IMR-90 (cell line): ENCODE measurements at regions not wholly inside any gene's neighbourhood (a gene's known extent, or its start where the extent isn't known, plus 50 kb on each side); places are given as distances from the start of the nearest gene placed in this dataset.
"Not testable (repeated sequence)": the region's sequence is repeated elsewhere in the genome, so short reads cannot be mapped to it uniquely, and the experiment has no call there.

Experiments used
- ATAC-seq: fragments of 200-7000 bp; cut with Tn5 transposase; 2 replicates; pipeline ENCODE4 v1.9.1; 2020; ENCODE audit warnings: low read depth, mild to moderate bottlenecking, moderate library complexity
- BruUV-seq: library from RNA; stranded (reverse); fragments of 400-500 nt; replicated peaks from 2 replicates; lab custom pipeline; 2021; lab: Mats Ljungman, UMichigan
- CTCF ChIA-PET: fragments of 300-600 bp; formaldehyde crosslinking; extraction: SDS; loops from one replicate; lab custom pipeline; 2021; ENCODE audit warnings: antibody characterized with exemption; lab: Yijun Ruan, JAX
- POLR2A ChIA-PET: fragments of 300-600 bp; sonication (Branson Sonifier 250); formaldehyde crosslinking; loops from one replicate; lab custom pipeline; 2022; ENCODE audit warnings: antibody characterized with exemption; ENCODE audit not compliant: unreplicated experiment; lab: Charles Lee
- DNase-seq: peaks from one replicate; pipeline ENCODE4 v3.0.0; 2013
- H2AFZ ChIP-seq: replicated peaks from 2 replicates; pipeline ENCODE3; 2013; ENCODE audit warnings: low read length, mild to moderate bottlenecking; ENCODE audit not compliant: poor library complexity
- H2AK5ac ChIP-seq: 2 replicates; pipeline ENCODE4 v1.6.1; 2013; ENCODE audit warnings: low read depth, low read length, inconsistent platforms
- H2AK9ac ChIP-seq: replicated peaks from 2 replicates; pipeline ENCODE3; 2013; ENCODE audit warnings: mild to moderate bottlenecking, low read depth, low read length, moderate library complexity; ENCODE audit not compliant: poor library complexity
- H2BK120ac ChIP-seq: 2 replicates; pipeline ENCODE4 v1.6.1; 2013; ENCODE audit warnings: low read depth, low read length, inconsistent platforms
- H2BK15ac ChIP-seq: 3 replicates; pipeline ENCODE4 v1.6.1; 2013; ENCODE audit warnings: low read depth, low read length, inconsistent platforms
- H2BK20ac ChIP-seq: 2 replicates; pipeline ENCODE4 v1.6.1; 2013; ENCODE audit warnings: low read depth, mild to moderate bottlenecking, inconsistent platforms, low read length, moderate library complexity
- H2BK5ac ChIP-seq: 2 replicates; pipeline ENCODE4 v1.6.1; 2013; ENCODE audit warnings: mild to moderate bottlenecking, low read depth, low read length, inconsistent platforms; ENCODE audit not compliant: poor library complexity, severe bottlenecking
- H3K14ac ChIP-seq: replicated peaks from 2 replicates; pipeline ENCODE4 v1.6.1; 2013; ENCODE audit warnings: low read depth, low read length, inconsistent platforms
- H3K18ac ChIP-seq: 2 replicates; pipeline ENCODE4 v1.6.1; 2013; ENCODE audit warnings: low read depth, low read length, control low read depth
- H3K23ac ChIP-seq: 2 replicates; pipeline ENCODE4 v1.6.1; 2013; ENCODE audit warnings: low read depth, low read length, inconsistent platforms
- H3K27ac ChIP-seq: 2 replicates; pipeline ENCODE4 v1.5.1; 2013; ENCODE audit warnings: mild to moderate bottlenecking, control low read depth, low read length; ENCODE audit not compliant: insufficient read depth
- H3K27me3 ChIP-seq: 2 replicates; pipeline ENCODE4 v1.6.1; 2013; ENCODE audit warnings: low read length; ENCODE audit not compliant: control insufficient read depth, insufficient read depth
- H3K36me3 ChIP-seq: 2 replicates; pipeline ENCODE4 v1.6.1; 2013; ENCODE audit warnings: low read length, mixed read lengths; ENCODE audit not compliant: control insufficient read depth, insufficient read depth
- H3K4ac ChIP-seq: 2 replicates; pipeline ENCODE4 v1.6.1; 2013; ENCODE audit warnings: low read depth, low read length, inconsistent platforms
- H3K4me1 ChIP-seq: 2 replicates; pipeline ENCODE4 v1.6.1; 2013; ENCODE audit warnings: low read length, mixed read lengths; ENCODE audit not compliant: control insufficient read depth, insufficient read depth
- H3K4me2 ChIP-seq: 2 replicates; pipeline ENCODE4 v1.6.1; 2013; ENCODE audit warnings: low read depth, mild to moderate bottlenecking, control low read depth, low read length, moderate library complexity
- H3K4me3 ChIP-seq: 2 replicates; pipeline ENCODE4 v1.5.1; 2013; ENCODE audit warnings: low read depth, mild to moderate bottlenecking, control low read depth, low read length, moderate library complexity; ENCODE audit not compliant: insufficient read depth
- H3K56ac ChIP-seq: 2 replicates; pipeline ENCODE4 v1.6.1; 2013; ENCODE audit warnings: low read length, inconsistent platforms; ENCODE audit not compliant: insufficient read depth; ENCODE audit errors: extremely low read depth
- H3K79me1 ChIP-seq, 2 experiments: 2 replicates each; pipeline ENCODE4 v1.6.1; 2013; ENCODE audit warnings: low read length in 2 of 2, inconsistent platforms in 1 of 2, low read depth in 1 of 2
- H3K9ac ChIP-seq: 2 replicates; pipeline ENCODE4 v1.6.1; 2013; ENCODE audit warnings: low read depth, low read length, control low read depth
- H3K9me1 ChIP-seq: 2 replicates; pipeline ENCODE4 v1.6.1; 2013; ENCODE audit warnings: low read length, inconsistent platforms; ENCODE audit not compliant: insufficient read depth
- H3K9me3 ChIP-seq: 2 replicates; pipeline ENCODE4 v1.6.1; 2013; ENCODE audit warnings: low read length; ENCODE audit not compliant: control insufficient read depth, insufficient read depth
- H4K20me1 ChIP-seq: 2 replicates; pipeline ENCODE4 v1.6.1; 2013; ENCODE audit warnings: low read length, inconsistent platforms; ENCODE audit not compliant: insufficient read depth
- H4K5ac ChIP-seq: 2 replicates; pipeline ENCODE4 v1.6.1; 2013; ENCODE audit warnings: mild to moderate bottlenecking, low read depth, low read length, control low read depth
- H4K8ac ChIP-seq, 2 experiments: 2 replicates each; pipeline ENCODE4 v1.6.1; 2013; ENCODE audit warnings: low read depth in 2 of 2, low read length in 2 of 2, control low read depth in 1 of 2, inconsistent platforms in 1 of 2
- H4K91ac ChIP-seq: 2 replicates; pipeline ENCODE4 v1.6.1; 2013; ENCODE audit warnings: low read depth, low read length, inconsistent platforms; ENCODE audit not compliant: insufficient read depth
- WGBS, 2 experiments: methylation state at CpG; one replicate each; pipeline versions ENCODE4 v1.1.5 to v1.1.7; 2013; ENCODE audit warnings: missing lambda C conversion rate in 2 of 2; ENCODE audit not compliant: insufficient read length in 1 of 2; ENCODE audit errors: extremely low coverage in 2 of 2; 5-methylcytosine and 5-hydroxymethylcytosine counted together
- dilution Hi-C: fragments of 300-500 bp; cut with HindIII; formaldehyde crosslinking; loops from one replicate; pipeline ENCODE4 v1.14.3; 2018; ENCODE audit warnings: low sequenced_read_pairs; ENCODE audit not compliant: unreplicated experiment
- in situ Hi-C: fragments of 300-500 bp; cut with MboI; formaldehyde crosslinking; loops from 3 replicates; pipeline ENCODE4 v1.14.3; 2019; ENCODE audit warnings: low sequenced_read_pairs, inconsistent platforms, mixed read lengths
- intact Hi-C: fragments of 100-400 bp; cut with micrococcal nuclease; formaldehyde crosslinking; loops from 2 replicates; pipeline ENCODE4 v1.10.0; 2022

DNA sequence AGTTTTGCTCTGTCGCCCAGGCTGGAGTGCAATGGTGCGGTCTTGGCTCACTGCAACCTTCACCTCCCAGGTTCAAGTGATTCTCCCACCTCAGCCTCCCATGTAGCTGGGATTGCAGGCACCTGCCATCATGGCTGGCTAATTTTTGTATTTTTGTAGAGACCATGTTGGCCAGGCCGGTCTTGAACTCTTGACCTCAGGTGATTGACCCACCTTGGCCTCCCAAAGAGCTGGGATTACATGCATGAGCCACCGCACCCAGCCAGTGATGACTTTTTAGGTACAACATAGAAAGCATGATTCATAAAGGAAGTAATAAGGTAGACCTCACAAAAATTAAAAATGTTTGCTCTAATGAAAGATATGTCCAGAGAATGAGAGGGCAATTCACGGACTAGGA is 1119.1 kb downstream of the SUCLG1 start:
- H3K9ac ChIP-seq, H3K9me3 ChIP-seq, H2BK120ac ChIP-seq, H3K4me2 ChIP-seq, H2AK5ac ChIP-seq, CTCF ChIA-PET, H3K9me1 ChIP-seq, BruUV-seq, intact Hi-C loops, H3K4me1 ChIP-seq, H4K5ac ChIP-seq, H4K91ac ChIP-seq, in situ Hi-C loops, H3K18ac ChIP-seq, dilution Hi-C loops, H2AFZ ChIP-seq, H3K23ac ChIP-seq, H3K36me3 ChIP-seq, H3K79me1 ChIP-seq, DNase-seq, H2BK15ac ChIP-seq, ATAC-seq, H2AK9ac ChIP-seq, H4K8ac ChIP-seq, H2BK5ac ChIP-seq, H3K14ac ChIP-seq, H3K27ac ChIP-seq, H4K20me1 ChIP-seq, H2BK20ac ChIP-seq, POLR2A ChIA-PET, H3K4ac ChIP-seq, H3K56ac ChIP-seq, H3K4me3 ChIP-seq, H3K27me3 ChIP-seq: not testable (repeated sequence)
- no CpG with 5 or more reads among the region's 5 CpGs for WGBS, 2 experiments
